Esophagus muscularis mucosa (tissue), 4 donors: ENCODE measurements at regions not wholly inside any gene's neighbourhood (a gene's known extent, or its start where the extent isn't known, plus 50 kb on each side); places are given as distances from the start of the nearest gene placed in this dataset.

Experiments used
- DNase-seq: peaks from one replicate; pipeline ENCODE4 v3.0.0-alpha.2; 2017; ENCODE audit errors: extremely low spot score
- H3K27ac ChIP-seq, 4 donors: fragments of 200-600 bp; sonication (generic); replicated peaks in 1 of 4; 1 replicate in 3 of 4; 2 replicates in 1 of 4; pipeline ENCODE4 v1.5.1; 2016 to 2019; ENCODE audit warnings: mild to moderate bottlenecking in 1 of 4
- H3K27me3 ChIP-seq, 4 donors: fragments of 200-600 bp; sonication (generic); one replicate each; pipeline versions ENCODE4 v1.5.1 to v1.6.0; 2016 to 2019
- H3K36me3 ChIP-seq, 4 donors: fragments of 200-600 bp; sonication (generic); one replicate each; pipeline ENCODE4 v1.5.1; 2016 to 2019
- H3K4me1 ChIP-seq, 4 donors: fragments of 200-600 bp; sonication (generic); one replicate each; pipeline ENCODE4 v1.5.1; 2016 to 2019
- H3K4me3 ChIP-seq, 4 donors: fragments of 200-600 bp; sonication (generic); 1 replicate in 2 of 4; 2 replicates in 2 of 4; pipeline ENCODE4 v1.5.1; 2016 to 2019; ENCODE audit warnings: mild to moderate bottlenecking in 4 of 4, moderate library complexity in 1 of 4
- H3K9me3 ChIP-seq, 4 donors: fragments of 200-600 bp; sonication (generic); 1 replicate in 3 of 4; 2 replicates in 1 of 4; pipeline ENCODE4 v1.5.1; 2016 to 2019
- CTCF ChIP-seq, 3 experiments: fragments of 200-600 bp in 2 of 3; fragments of 450-650 bp in 1 of 3; sonication (generic) in 2 of 3; IDR thresholded peaks; one replicate each; pipeline ENCODE4 v1.5.1; 2017 to 2019; ENCODE audit warnings: antibody characterized with exemption in 3 of 3, mild to moderate bottlenecking in 2 of 3, moderate library complexity in 1 of 3
- EP300 ChIP-seq: sonication (generic); formaldehyde crosslinking; IDR thresholded peaks from one replicate; pipeline ENCODE4 v1.6.1; 2017; ENCODE audit warnings: antibody characterized with exemption
- POLR2A ChIP-seq: fragments of 450-650 bp; IDR thresholded peaks from one replicate; pipeline ENCODE4 v1.6.1; 2017; ENCODE audit warnings: antibody characterized with exemption, moderate library complexity, mild to moderate bottlenecking, low read depth
- POLR2AphosphoS5 ChIP-seq, 2 donors: sonication (generic); formaldehyde crosslinking; IDR thresholded peaks; one replicate each; pipeline ENCODE4 v1.6.1; 2017; ENCODE audit warnings: antibody characterized with exemption in 2 of 2
- WGBS: methylation state at CpG from one replicate; pipeline ENCODE4 v1.1.5; 2018; 5-methylcytosine and 5-hydroxymethylcytosine counted together
- intact Hi-C: fragments of 100-400 bp; cut with DNase I; formaldehyde crosslinking; loops from one replicate; pipeline ENCODE4 v1.15.1; 2023

GRCh38 chr7:16025696-16026095 is 339.2 kb upstream of the MEOX2 start:
- WGBS, result 13% methylated on average over 1 of the region's 1 CpG
- no peak for DNase-seq
- Histone ChIP-seq H3K27ac (peak overlapping the region; percentile 58 to 68 (median 64)), H3K4me1 (peaks cover 29 to 75% (median 74%) of the 10 kb centered on the region in 4 donors), H3K36me3 (no peaks in the 10 kb centered on the region), H3K4me3 (no peak overlapping the region), H3K27me3 (no peaks in the 10 kb centered on the region), H3K9me3 (no peaks in the 10 kb centered on the region)
- intact Hi-C loops, result loop anchor here (10.0 kb wide), 2 partner anchors 181 to 281 kb away; no protein-coding TSS in a partner anchor
- TF ChIP-seq CTCF (IDR thresholded peaks at IDR 0.05) (no peak), EP300 (no peak), POLR2A (no peak), POLR2AphosphoS5 (IDR thresholded peaks at IDR 0.05) (no peak)

DNA sequence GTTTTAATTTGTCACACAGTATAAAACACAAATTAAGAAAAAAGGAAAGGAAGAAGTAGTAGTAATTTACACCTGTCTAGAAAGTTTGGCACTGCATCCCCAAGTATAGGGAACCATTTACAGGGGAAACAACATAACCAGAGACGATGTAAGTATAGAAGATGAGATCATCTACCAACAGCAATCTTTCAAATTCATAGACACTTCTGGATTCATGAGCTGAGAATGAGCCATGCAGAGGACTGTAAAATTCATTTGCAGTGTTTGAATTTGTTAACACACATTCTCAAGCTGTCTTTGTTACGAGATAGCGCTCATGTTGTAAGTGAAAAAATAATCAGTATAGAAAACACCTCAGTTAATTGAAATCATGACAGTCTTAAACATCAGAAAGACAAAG is 337.0 kb upstream of the MEOX2 start:
- Histone ChIP-seq H3K9me3 (no peaks in the 10 kb centered on the region), H3K4me1 (peaks cover 29 to 75% (median 71%) of the 10 kb centered on the region in 4 donors), H3K27ac (peak overlapping the region in 3 of 4 donors; percentile 1 to 21 (median 9)), H3K4me3 (no peak overlapping the region), H3K36me3 (no peaks in the 10 kb centered on the region), H3K27me3 (no peaks in the 10 kb centered on the region)
- WGBS, result 65% methylated on average over 3 of the region's 3 CpGs
- TF ChIP-seq POLR2A (no peak), POLR2AphosphoS5 (IDR thresholded peaks at IDR 0.05) (no peak), CTCF (IDR thresholded peaks at IDR 0.05) (no peak), EP300 (no peak)
- no peak for DNase-seq
- intact Hi-C loops, result loop anchor here (10.0 kb wide), 2 partner anchors 179 to 279 kb away; no protein-coding TSS in a partner anchor

DNA sequence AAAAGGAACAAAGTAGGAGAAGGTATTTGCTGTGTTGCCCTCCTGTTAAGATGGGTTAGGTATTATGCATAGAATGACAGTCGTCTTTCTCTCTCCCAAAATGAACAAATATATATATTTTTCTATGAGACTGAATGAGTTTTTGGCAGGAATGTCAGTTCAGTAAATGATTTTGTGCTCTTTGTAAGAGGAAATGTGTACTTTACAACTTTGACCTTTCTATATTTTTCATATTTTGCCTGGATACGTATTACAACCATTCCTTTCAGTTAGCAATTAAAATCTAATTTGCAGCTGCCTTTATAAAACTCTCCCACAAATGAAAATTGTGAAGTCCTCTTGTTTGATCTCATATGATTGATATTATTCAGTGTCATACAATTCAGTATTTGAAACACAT is 336.6 kb upstream of the MEOX2 start:
- no peak for DNase-seq
- Histone ChIP-seq H3K36me3 (no peaks in the 10 kb centered on the region), H3K4me1 (peaks cover 29 to 74% (median 68%) of the 10 kb centered on the region in 4 donors), H3K27ac (peak overlapping the region in 3 of 4 donors; percentile 1 to 21 (median 9)), H3K27me3 (no peaks in the 10 kb centered on the region), H3K9me3 (no peaks in the 10 kb centered on the region), H3K4me3 (no peak overlapping the region)
- no peak for TF ChIP-seq EP300
- no peak for TF ChIP-seq CTCF (IDR thresholded peaks at IDR 0.05)
- TF ChIP-seq POLR2AphosphoS5 (IDR thresholded peaks at IDR 0.05), result no peak
- 70% methylated on average over 2 of the region's 2 CpGs for WGBS
- intact Hi-C loops, result loop anchor here (10.0 kb wide), 2 partner anchors 178 to 278 kb away; no protein-coding TSS in a partner anchor

GRCh38 chr7:16021851-16022250 is 335.4 kb upstream of the MEOX2 start:
- no peak for TF ChIP-seq POLR2A
- TF ChIP-seq CTCF (IDR thresholded peaks at IDR 0.05), result no peak
- TF ChIP-seq EP300, result no peak
- intact Hi-C loops, result loop anchor here (10.0 kb wide), 2 partner anchors 177 to 277 kb away; no protein-coding TSS in a partner anchor
- H3K36me3 ChIP-seq, result no peaks in the 10 kb centered on the region

GRCh38 chr7:16015981-16016380 is 329.5 kb upstream of the MEOX2 start:
- H3K4me1 ChIP-seq, result peaks cover 0 to 9% (median 3%) of the 10 kb centered on the region in 4 donors
- H3K36me3 ChIP-seq, result no peaks in the 10 kb centered on the region
- no peak overlapping the region for H3K27ac ChIP-seq
- H3K27me3 ChIP-seq, result no peaks in the 10 kb centered on the region
- intact Hi-C loops, result no loop called here
- no peaks in the 10 kb centered on the region for H3K9me3 ChIP-seq
- no peak for DNase-seq
- H3K4me3 ChIP-seq, result no peak overlapping the region
- TF ChIP-seq POLR2A (no peak), CTCF (IDR thresholded peaks at IDR 0.05) (no peak), EP300 (no peak), POLR2AphosphoS5 (IDR thresholded peaks at IDR 0.05) (no peak)

More at GRCh38 chr7:16021851-16022250, 335.4 kb upstream of the MEOX2 start:
- no peaks in the 10 kb centered on the region for H3K9me3 ChIP-seq
- no peak overlapping the region for H3K27ac ChIP-seq
- WGBS, result 28% methylated on average over 1 of the region's 1 CpG
- H3K27me3 ChIP-seq, result no peaks in the 10 kb centered on the region
- no peak for DNase-seq
- peaks cover 24 to 62% (median 56%) of the 10 kb centered on the region in 4 donors for H3K4me1 ChIP-seq
- H3K4me3 ChIP-seq, result no peak overlapping the region
